Right hindlimb (tissue), 1 donor: ENCODE measurements at regions not wholly inside any gene's neighbourhood (a gene's known extent, or its start where the extent isn't known, plus 50 kb on each side); places are given as distances from the start of the nearest gene placed in this dataset.

Source experiments
- DNase-seq: peaks from one replicate; pipeline ENCODE4 v3.0.0-alpha.2; 2018

DNA sequence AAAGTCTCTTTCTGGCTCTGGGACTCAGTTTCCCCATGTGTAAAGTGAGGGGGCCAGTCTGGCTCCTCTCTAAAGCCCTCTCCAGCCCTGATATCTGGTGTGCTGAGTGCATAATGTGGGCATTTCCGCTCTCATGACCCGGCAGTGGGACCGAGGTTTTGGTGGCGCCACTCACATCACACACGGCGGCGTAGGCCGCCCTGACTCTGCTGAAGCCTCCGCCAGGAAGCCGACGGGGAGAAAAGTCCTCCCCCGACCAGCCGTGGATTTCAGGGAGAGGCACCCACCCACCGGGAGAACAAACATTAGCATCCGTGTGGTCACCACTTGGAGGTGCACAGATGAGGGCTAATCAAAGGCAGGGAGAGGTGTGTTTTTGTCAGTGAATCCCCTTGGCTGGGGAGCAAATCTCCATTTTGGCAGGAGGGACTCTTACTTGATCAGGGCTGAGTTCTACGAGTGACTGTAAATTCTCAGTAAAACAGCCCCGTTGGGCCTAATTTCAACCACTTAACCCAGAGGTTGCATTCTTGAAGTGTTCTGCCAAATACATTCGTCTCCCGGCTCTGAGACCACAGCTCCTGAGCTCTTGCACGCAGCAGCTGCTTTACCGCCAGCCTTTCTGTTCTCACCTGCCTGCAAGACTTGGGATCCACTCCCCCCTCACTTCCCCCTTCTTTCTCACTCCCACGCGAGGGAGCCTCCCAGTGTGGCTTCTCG is 118.2 kb downstream of the FOXD2 start:
- peak; percentile 75 for DNase-seq

- no peak for DNase-seq
These were observed 119.2 kb downstream of the FOXD2 start for GRCh38 chr1:47557066-47557465.

DNA sequence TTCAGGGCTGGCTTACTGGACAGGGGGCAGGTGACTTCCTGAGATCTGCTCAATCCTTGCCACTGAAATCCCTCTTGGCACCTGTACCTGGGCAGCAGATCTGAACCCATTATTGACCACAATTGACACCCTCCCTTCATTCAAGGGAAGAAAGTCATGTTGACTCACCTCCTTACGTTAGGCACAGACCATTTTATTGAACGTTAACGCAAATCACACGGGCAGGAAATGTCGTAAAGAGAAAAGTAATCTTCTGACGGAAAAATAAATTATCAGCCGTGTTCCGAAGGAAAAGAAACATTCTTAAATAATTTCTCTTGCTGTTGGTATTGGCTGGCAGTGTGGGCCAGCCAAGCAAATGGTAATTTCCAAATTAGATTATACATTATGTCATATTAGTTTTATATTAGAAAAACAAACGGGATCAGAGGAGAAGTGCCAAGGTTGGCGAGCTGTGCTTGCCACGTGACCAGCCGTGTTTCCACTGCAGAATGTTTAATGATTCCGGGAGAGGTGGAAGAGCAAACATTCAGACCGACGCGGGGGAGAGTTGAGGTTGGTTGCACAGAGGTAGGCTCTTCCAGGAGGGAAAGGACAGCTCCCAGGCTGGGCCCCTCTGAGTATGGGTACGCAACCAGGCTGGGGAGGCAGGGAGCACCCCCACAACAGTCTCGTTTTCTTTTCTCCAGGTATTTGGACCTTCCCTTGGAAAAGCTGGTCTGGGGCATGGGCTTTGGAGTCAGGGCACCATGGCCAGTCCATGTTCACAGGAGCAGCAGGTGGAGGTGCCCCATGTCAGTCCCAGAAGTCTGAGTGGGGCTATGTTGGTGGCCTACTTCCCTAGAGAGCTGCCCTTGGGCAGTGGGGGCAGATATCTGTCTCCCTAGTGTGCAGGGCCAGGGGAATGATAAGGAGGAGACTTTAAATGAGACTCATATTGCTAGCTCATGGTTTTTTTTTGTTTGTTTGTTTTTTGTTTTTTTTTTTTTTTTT is 121.1 kb downstream of the FOXD2 start:
- DNase-seq = peak; percentile 63

DNA sequence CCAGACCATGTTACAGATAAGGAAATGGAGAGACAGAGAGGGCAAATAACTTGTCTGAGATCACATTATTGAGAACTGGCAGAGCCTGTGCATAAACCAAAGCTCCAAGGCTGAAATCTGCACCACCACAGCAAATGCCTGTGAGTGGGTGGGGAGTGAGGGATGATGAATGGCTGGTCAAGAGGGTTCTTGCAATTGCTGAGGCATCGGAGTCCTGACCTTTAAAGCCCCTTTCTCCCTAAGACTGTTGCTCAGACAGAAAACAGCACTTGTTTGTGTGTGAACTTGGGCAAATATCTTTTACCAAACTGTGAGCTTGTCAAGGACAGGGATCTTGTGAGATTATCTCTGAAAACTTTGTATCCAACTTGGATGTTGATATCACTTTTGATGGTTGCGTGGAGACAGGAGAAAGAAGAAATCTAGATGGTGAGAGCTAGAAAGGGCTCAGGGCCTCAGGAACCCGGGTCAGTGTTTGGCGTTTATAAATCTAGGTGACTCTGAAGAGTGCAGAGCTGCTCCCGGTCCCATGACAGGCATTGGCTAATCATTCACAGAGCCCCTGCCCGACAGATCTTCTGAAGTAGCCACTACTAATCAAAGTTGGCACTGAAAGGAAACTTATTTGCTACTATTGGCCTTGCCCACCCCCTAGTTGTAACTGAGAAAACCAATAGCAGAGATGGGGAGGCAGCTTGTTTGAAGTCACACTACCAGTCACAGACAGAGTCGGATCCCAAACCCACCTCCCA is 122.3 kb downstream of the FOXD2 start:
- no peak for DNase-seq

DNA sequence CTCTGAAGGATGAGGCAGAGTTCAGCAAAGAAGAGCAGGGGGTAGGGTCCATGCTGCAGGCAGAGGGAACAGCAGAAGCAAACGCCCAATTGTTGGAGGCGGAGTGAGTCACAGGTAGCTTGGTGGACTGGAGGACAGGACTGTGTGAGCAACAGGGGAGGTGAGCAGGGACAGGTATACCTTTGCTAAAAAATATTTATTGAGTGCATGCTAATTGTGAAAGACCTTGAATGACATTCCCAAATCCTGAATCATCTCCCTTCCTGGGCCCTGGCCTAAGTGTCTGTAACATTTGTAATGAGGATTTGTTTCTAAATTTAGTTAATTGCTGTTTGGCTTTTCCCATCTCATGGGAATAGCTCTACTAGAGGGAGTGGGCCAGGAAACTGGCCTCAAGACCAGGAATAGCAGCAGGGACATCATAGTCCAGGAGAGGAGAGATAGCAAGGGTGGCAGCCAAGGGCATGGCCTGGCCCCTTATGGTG is 123.7 kb downstream of the FOXD2 start:
- no peak for DNase-seq

- no peak for DNase-seq
These were observed 124.3 kb downstream of the FOXD2 start for GRCh38 chr1:47562147-47562546.

DNA sequence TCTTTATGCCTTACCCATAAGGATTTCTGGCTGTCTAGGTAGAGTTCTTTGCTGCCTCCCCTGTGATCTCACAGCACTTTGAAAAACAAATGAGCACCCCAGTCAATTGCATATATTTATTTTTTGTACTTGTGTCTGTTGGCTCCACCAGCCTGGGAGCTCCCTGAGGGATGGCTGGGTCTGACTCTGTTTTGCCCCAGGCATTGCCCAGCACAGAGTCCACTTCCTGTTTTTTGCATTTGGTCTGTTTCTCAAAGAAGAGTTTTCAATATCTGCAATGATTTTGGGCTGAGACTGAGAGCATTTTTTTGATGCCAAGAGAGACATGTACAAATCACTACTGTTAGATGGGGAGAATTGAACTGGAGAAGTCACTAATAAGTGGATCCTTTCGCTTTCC is 125.0 kb downstream of the FOXD2 start:
- no peak for DNase-seq

GRCh38 chr1:47563201-47563600 is 125.4 kb downstream of the FOXD2 start:
- DNase-seq = no peak

DNA sequence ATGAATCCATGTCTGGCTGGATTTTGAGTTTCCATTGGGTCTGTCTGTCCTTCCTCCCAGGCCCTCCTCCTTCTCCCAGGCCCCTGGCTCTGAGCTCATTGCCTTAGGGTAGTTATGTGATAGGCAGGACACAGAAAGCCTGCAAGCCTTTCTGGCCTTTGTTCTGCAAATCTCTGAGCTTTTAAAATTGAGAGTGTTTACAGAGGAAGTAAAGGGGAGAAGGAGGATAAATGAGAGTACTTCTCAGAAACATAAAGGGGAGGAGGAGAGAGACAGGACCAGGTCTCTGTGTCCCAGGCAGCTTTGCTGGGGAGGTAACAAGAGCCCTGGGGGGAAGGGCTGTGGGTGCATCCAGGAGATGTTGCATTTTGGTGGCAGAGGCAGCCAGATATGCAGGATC is 126.7 kb downstream of the FOXD2 start:
- DNase-seq = no peak

GRCh38 chr1:47565092-47565491 is 127.2 kb downstream of the FOXD2 start:
- DNase-seq = no peak

GRCh38 chr1:47565676-47566075 is 127.8 kb downstream of the FOXD2 start:
- DNase-seq = no peak

- DNase-seq = peak; percentile 68
These were observed 130.9 kb downstream of the FOXD2 start for GRCh38 chr1:47568763-47569162.

- DNase-seq = no peak
These were observed 131.4 kb downstream of the FOXD2 start for GRCh38 chr1:47569261-47569660.

- DNase-seq = no peak
These were observed 132.0 kb downstream of the FOXD2 start for GRCh38 chr1:47569681-47570470.

- no peak for DNase-seq
These were observed 133.3 kb downstream of the FOXD2 start for GRCh38 chr1:47571161-47571560.

DNA sequence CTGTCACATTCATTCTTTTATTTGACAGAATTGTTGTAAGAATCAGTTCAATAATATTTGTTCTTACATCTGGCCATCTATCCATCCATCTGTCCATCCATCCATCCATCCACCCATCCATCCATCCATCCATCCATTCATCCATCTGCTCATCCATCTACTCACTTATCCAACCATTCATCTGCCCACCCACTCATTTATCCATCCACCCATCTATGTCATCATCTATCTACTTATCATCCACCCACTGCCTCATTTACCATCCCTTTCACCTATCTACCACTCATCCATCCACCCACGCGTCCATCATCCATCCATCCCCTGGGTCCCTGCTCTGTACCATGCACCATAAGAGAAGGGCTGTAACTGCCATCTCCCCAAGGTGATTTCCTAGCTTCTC is 134.1 kb downstream of the FOXD2 start:
- no peak for DNase-seq

- DNase-seq = no peak
These were observed 135.0 kb downstream of the FOXD2 start for GRCh38 chr1:47572731-47573430.

- no peak for DNase-seq
These were observed 136.8 kb downstream of the FOXD2 start for GRCh38 chr1:47574451-47575165.

- no peak for DNase-seq
These were observed 138.3 kb downstream of the FOXD2 start for GRCh38 chr1:47575855-47576757.

GRCh38 chr1:47576758-47577115 is 138.9 kb downstream of the FOXD2 start:
- DNase-seq = no peak
